ENCODE measurements at regions not wholly inside any gene's neighbourhood (a gene's known extent, or its start where the extent isn't known, plus 50 kb on each side); places are given as distances from the start of the nearest gene placed in this dataset.

- Histone ChIP-seq H3K27ac (ENCODE audit: control insufficient read depth, insufficient read depth, low read length) (no peak overlapping the region), H3K36me3 (ENCODE audit: control insufficient read depth in 2 of 2, extremely low read depth in 1 of 2, insufficient read depth in 2 of 2, low read length in 2 of 2) (no peaks in the 10 kb centered on the region), H3K9me1 (ENCODE audit: control insufficient read depth, extremely low read depth, insufficient read depth, low read length) (no peaks in the 10 kb centered on the region), H3K4me1 (ENCODE audit: control insufficient read depth, extremely low read depth, insufficient read depth, low read length) (no peaks in the 10 kb centered on the region), H3K9ac (ENCODE audit: control insufficient read depth, extremely low read depth, insufficient read depth, low read length) (no peak overlapping the region), H3K4me3 (ENCODE audit: control insufficient read depth in 2 of 3, extremely low read depth in 1 of 3, insufficient read depth in 2 of 3, low read depth in 1 of 3, low read length in 3 of 3) (no peak overlapping the region), H3K79me2 (ENCODE audit: control insufficient read depth, insufficient read depth, low read length) (no peaks in the 10 kb centered on the region), H3K9me3 (ENCODE audit: control insufficient read depth, low read depth, low read length) (no peaks in the 10 kb centered on the region), H3K27me3 (ENCODE audit: control insufficient read depth, extremely low read depth, insufficient read depth, low read length) (no peaks in the 10 kb centered on the region), H2AFZ (ENCODE audit: control insufficient read depth, low read length) (no peak overlapping the region), H4K20me1 (ENCODE audit: control insufficient read depth, extremely low read depth, insufficient read depth, low read length) (no peaks in the 10 kb centered on the region), H3K4me2 (ENCODE audit: control insufficient read depth, extremely low read depth, insufficient read depth, low read depth, low read length) (no peak overlapping the region)
- TF ChIP-seq EZH2 (IDR thresholded peaks at IDR 0.05; ENCODE audit: low read length) (no peak), CTCF (optimal IDR thresholded peaks at IDR 0.05 in 1 of 3, IDR thresholded peaks at IDR 0.05 in 1 of 3, conservative IDR thresholded peaks at IDR 0.05 in 1 of 3; ENCODE audit: extremely low read depth in 1 of 3, insufficient read depth in 2 of 3, low read length in 3 of 3) (no peak)
- dilution Hi-C loops (cut with MboI; ENCODE audit: extremely low pct_ligation_motif_present, low sequenced_read_pairs), result no loop called here
- no peak for DNase-seq (ENCODE audit: low read depth, low spot score)
- no peak for FAIRE-seq
Measured at GRCh38 chr13:70714993-70715392, 606.7 kb upstream of the KLHL1 start.

GRCh38 chr13:70708775-70709174 lies 600.5 kb upstream of the KLHL1 start:
- Histone ChIP-seq H3K27ac (ENCODE audit: control insufficient read depth, insufficient read depth, low read length) (no peak overlapping the region), H3K9ac (ENCODE audit: control insufficient read depth, extremely low read depth, insufficient read depth, low read length) (no peak overlapping the region), H3K36me3 (ENCODE audit: control insufficient read depth in 2 of 2, extremely low read depth in 1 of 2, insufficient read depth in 2 of 2, low read length in 2 of 2) (no peaks in the 10 kb centered on the region), H3K4me3 (ENCODE audit: control insufficient read depth in 2 of 3, extremely low read depth in 1 of 3, insufficient read depth in 2 of 3, low read depth in 1 of 3, low read length in 3 of 3) (no peak overlapping the region), H3K9me1 (ENCODE audit: control insufficient read depth, extremely low read depth, insufficient read depth, low read length) (no peaks in the 10 kb centered on the region), H4K20me1 (ENCODE audit: control insufficient read depth, extremely low read depth, insufficient read depth, low read length) (no peaks in the 10 kb centered on the region), H3K4me1 (ENCODE audit: control insufficient read depth, extremely low read depth, insufficient read depth, low read length) (no peaks in the 10 kb centered on the region), H3K27me3 (ENCODE audit: control insufficient read depth, extremely low read depth, insufficient read depth, low read length) (no peaks in the 10 kb centered on the region), H3K79me2 (ENCODE audit: control insufficient read depth, insufficient read depth, low read length) (no peaks in the 10 kb centered on the region), H3K4me2 (ENCODE audit: control insufficient read depth, extremely low read depth, insufficient read depth, low read depth, low read length) (no peak overlapping the region), H2AFZ (ENCODE audit: control insufficient read depth, low read length) (no peak overlapping the region), H3K9me3 (ENCODE audit: control insufficient read depth, low read depth, low read length) (no peaks in the 10 kb centered on the region)
- dilution Hi-C loops (cut with MboI; ENCODE audit: extremely low pct_ligation_motif_present, low sequenced_read_pairs), result no loop called here
- no peak for TF ChIP-seq CTCF (optimal IDR thresholded peaks at IDR 0.05 in 1 of 3, IDR thresholded peaks at IDR 0.05 in 1 of 3, conservative IDR thresholded peaks at IDR 0.05 in 1 of 3; ENCODE audit: extremely low read depth in 1 of 3, insufficient read depth in 2 of 3, low read length in 3 of 3)
- TF ChIP-seq EZH2 (IDR thresholded peaks at IDR 0.05; ENCODE audit: low read length), result no peak
- DNase-seq (ENCODE audit: low read depth, low spot score), result no peak
- FAIRE-seq, result no peak
